Thyroid gland (tissue), 4 donors: ENCODE measurements at regions not wholly inside any gene's neighbourhood (a gene's known extent, or its start where the extent isn't known, plus 50 kb on each side); places are given as distances from the start of the nearest gene placed in this dataset.

Experiments used
- DNase-seq, 2 donors: peaks; one replicate each; pipeline ENCODE4 v3.0.0-alpha.2; 2019
- H3K27ac ChIP-seq, 3 donors: fragments of 200-600 bp; sonication (generic); 1 replicate in 2 of 3; 2 replicates in 1 of 3; pipeline ENCODE4 v1.5.1; 2016 to 2019; ENCODE audit warnings: mild to moderate bottlenecking in 1 of 3, moderate library complexity in 1 of 3
- H3K27me3 ChIP-seq: fragments of 200-600 bp; sonication (generic); one replicate; pipeline ENCODE4 v1.5.1; 2019
- H3K36me3 ChIP-seq, 2 donors: fragments of 200-600 bp; sonication (generic); one replicate each; pipeline ENCODE4 v1.5.1; 2016 to 2019
- H3K4me1 ChIP-seq, 2 donors: fragments of 200-600 bp; sonication (generic); one replicate each; pipeline ENCODE4 v1.5.1; 2017 to 2019
- H3K4me3 ChIP-seq, 3 donors: fragments of 200-600 bp; sonication (generic); replicated peaks in 1 of 3; 1 replicate in 2 of 3; 2 replicates in 1 of 3; pipeline ENCODE4 v1.5.1; 2016; ENCODE audit warnings: mild to moderate bottlenecking in 1 of 3
- H3K9me3 ChIP-seq: fragments of 200-600 bp; sonication (generic); one replicate; pipeline ENCODE4 v1.5.1; 2017
- POLR2A ChIP-seq, 2 donors: fragments of 450-650 bp; IDR thresholded peaks; one replicate each; pipeline ENCODE4 v1.6.1; 2017; ENCODE audit warnings: antibody characterized with exemption in 2 of 2, mild to moderate bottlenecking in 2 of 2, moderate library complexity in 1 of 2
- WGBS, 2 donors: methylation state at CpG; one replicate each; pipeline ENCODE4 v1.1.5; 2017; 5-methylcytosine and 5-hydroxymethylcytosine counted together
- intact Hi-C: fragments of 100-400 bp; cut with DNase I; formaldehyde crosslinking; loops from one replicate; pipeline ENCODE4 v1.15.1; 2023
- TF ChIP-seq, protein P1 (sequence below), 6 experiments: fragments of 200-600 bp in 3 of 6; fragments of 450-650 bp in 3 of 6; sonication (generic) in 3 of 6; IDR thresholded peaks; one replicate each; pipeline ENCODE4 v1.5.1; 2016 to 2019; ENCODE audit warnings: antibody characterized with exemption in 6 of 6, mild to moderate bottlenecking in 2 of 6, inconsistent platforms in 1 of 6, moderate library complexity in 1 of 6

- no peaks in the 10 kb centered on the region for H3K36me3 ChIP-seq
Measured at GRCh38 chr9:25850803-25851202, 172.6 kb upstream of the TUSC1 start.

GRCh38 chr9:25845867-25846266 lies 167.6 kb upstream of the TUSC1 start:
- TF ChIP-seq POLR2A (IDR thresholded peaks at IDR 0.05), result no peak
- TF ChIP-seq, protein P1, sequence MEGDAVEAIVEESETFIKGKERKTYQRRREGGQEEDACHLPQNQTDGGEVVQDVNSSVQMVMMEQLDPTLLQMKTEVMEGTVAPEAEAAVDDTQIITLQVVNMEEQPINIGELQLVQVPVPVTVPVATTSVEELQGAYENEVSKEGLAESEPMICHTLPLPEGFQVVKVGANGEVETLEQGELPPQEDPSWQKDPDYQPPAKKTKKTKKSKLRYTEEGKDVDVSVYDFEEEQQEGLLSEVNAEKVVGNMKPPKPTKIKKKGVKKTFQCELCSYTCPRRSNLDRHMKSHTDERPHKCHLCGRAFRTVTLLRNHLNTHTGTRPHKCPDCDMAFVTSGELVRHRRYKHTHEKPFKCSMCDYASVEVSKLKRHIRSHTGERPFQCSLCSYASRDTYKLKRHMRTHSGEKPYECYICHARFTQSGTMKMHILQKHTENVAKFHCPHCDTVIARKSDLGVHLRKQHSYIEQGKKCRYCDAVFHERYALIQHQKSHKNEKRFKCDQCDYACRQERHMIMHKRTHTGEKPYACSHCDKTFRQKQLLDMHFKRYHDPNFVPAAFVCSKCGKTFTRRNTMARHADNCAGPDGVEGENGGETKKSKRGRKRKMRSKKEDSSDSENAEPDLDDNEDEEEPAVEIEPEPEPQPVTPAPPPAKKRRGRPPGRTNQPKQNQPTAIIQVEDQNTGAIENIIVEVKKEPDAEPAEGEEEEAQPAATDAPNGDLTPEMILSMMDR (IDR thresholded peaks at IDR 0.05), result no peak
- WGBS, 2 donors, result 96 to 99% methylated on average over 1 of the region's 1 CpG
- H3K27ac ChIP-seq, result no peak overlapping the region

More at GRCh38 chr9:25850803-25851202, 172.6 kb upstream of the TUSC1 start:
- TF ChIP-seq, protein P1 (IDR thresholded peaks at IDR 0.05), result no peak
- no peak for TF ChIP-seq POLR2A (IDR thresholded peaks at IDR 0.05)
- H3K4me1 ChIP-seq, result no peaks in the 10 kb centered on the region
- no peaks in the 10 kb centered on the region for H3K9me3 ChIP-seq
- no peak overlapping the region for H3K4me3 ChIP-seq
- H3K27me3 ChIP-seq, result no peaks in the 10 kb centered on the region
- intact Hi-C loops, result no loop called here
- H3K27ac ChIP-seq, result no peak overlapping the region
- no peak for DNase-seq
- WGBS, 2 donors, result 81 to 89% methylated on average over 2 of the region's 2 CpGs

DNA sequence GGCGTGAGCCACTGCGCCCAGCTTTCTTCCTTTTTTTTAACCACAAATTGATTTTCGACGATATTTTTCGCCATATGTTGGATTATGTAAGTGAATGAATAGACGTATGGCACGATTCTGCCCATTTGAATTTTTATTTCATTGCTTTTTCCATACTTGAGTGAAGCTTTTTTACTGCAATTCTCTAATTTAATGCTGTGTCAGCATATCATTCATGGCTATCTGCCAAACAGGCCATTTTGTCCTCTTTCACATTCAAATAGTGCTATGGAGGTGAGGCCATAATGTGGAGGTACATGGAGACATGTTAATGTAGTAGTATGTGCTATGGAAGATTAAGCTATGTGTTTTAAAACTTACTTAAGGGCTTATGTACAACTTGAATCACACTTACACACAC lies 152.1 kb upstream of the TUSC1 start:
- Histone ChIP-seq H3K4me1 (no peaks in the 10 kb centered on the region), H3K36me3 (no peaks in the 10 kb centered on the region), H3K27me3 (no peaks in the 10 kb centered on the region), H3K27ac (no peak overlapping the region), H3K9me3 (no peaks in the 10 kb centered on the region), H3K4me3 (no peak overlapping the region)
- no peak for TF ChIP-seq POLR2A (IDR thresholded peaks at IDR 0.05)
- TF ChIP-seq, protein P1 (IDR thresholded peaks at IDR 0.05), result no peak
- intact Hi-C loops, result no loop called here
- WGBS, 2 donors, result 96 to 97% methylated on average over 7 of the region's 7 CpGs
- DNase-seq, result no peak

More at GRCh38 chr9:25845867-25846266, 167.6 kb upstream of the TUSC1 start:
- Histone ChIP-seq H3K4me1 (no peaks in the 10 kb centered on the region), H3K36me3 (no peaks in the 10 kb centered on the region), H3K4me3 (no peak overlapping the region), H3K9me3 (no peaks in the 10 kb centered on the region), H3K27me3 (no peaks in the 10 kb centered on the region)
- intact Hi-C loops, result no loop called here
- DNase-seq, result no peak

GRCh38 chr9:25827626-25828025 lies 149.4 kb upstream of the TUSC1 start:
- WGBS, 2 donors, result 67 to 70% methylated on average over 1 of the region's 1 CpG
- no peak for DNase-seq
- intact Hi-C loops, result no loop called here
- TF ChIP-seq, protein P1 (IDR thresholded peaks at IDR 0.05), result no peak
- no peak for TF ChIP-seq POLR2A (IDR thresholded peaks at IDR 0.05)
- no peaks in the 10 kb centered on the region for H3K36me3 ChIP-seq
- H3K27ac ChIP-seq, result no peak overlapping the region
- no peaks in the 10 kb centered on the region for H3K27me3 ChIP-seq
- no peak overlapping the region for H3K4me3 ChIP-seq
- no peaks in the 10 kb centered on the region for H3K4me1 ChIP-seq
- H3K9me3 ChIP-seq, result no peaks in the 10 kb centered on the region

DNA sequence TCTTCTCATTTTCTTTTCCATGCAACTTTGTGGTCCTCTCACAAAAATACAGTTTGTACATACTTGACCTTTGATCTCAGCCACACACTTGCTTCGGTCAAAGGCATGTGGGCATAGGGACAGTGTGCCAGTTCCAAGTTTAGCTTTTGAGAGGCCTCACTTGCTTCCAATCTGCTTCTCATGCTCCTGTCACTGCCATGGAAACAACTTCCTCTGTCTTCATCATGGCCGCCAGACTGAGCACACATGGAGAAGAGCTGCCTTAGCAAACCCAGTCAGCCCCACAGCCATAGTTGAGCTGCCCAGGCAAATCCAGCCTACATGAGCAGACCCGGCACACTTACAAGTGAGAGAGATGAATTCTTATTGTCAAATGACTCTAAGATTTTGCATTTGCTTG lies 138.2 kb upstream of the TUSC1 start:
- TF ChIP-seq POLR2A (IDR thresholded peaks at IDR 0.05), result no peak
- TF ChIP-seq, protein P1 (IDR thresholded peaks at IDR 0.05), result no peak
- no peak for DNase-seq
- no peak overlapping the region for H3K27ac ChIP-seq
- intact Hi-C loops, result no loop called here
- no peaks in the 10 kb centered on the region for H3K9me3 ChIP-seq
- H3K4me3 ChIP-seq, result no peak overlapping the region
- no peaks in the 10 kb centered on the region for H3K27me3 ChIP-seq
- H3K36me3 ChIP-seq, result no peaks in the 10 kb centered on the region
- 94 to 95% methylated on average over 3 of the region's 3 CpGs for WGBS, 2 donors
- H3K4me1 ChIP-seq, result no peaks in the 10 kb centered on the region
